ENCODE measurements at regions not wholly inside any gene's neighbourhood (a gene's known extent, or its start where the extent isn't known, plus 50 kb on each side); places are given as distances from the start of the nearest gene placed in this dataset.
A peak's percentile ranks its signal among the peaks of the same experiment; 100 is the strongest.

DNA sequence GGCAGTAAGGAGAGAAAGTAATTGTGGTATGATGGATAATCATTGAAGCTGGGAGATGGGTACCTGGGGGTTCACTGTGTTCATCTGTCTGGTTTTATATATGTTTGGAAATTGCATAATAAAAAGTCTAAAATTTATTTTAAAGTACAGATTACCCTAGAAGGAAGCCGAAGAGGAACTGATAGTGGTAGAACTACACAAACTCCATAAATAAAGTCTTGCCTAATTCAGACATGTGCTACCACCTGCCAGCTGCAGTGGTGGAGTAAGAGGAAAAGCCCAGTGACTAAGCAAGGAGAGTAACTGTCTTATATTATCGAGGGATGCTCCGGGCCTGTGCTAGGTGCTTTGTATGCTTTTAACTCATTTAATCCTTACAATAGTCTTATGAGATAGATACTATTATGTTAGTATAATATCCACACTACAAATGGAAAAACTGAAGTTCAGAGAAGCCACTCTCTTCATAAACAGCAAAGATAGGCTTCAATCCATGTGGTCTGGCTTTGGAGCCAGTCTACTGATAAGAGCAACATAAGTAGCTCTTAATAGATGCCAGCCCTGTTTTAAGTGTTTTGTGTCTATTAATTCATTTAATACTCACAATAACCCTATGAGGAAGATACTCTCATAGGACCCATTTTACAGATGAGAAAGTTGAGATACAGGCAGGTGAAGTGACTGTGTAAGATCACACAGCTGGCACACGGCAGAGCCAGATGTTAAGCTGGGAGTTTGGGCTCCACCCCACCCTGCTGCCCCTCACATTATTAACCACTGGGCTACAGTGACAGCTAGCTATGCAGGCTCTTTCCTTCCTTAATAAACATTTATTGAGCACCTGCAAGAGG is 56.8 kb upstream of the HNRNPU start:
- DNase-seq: no peak

DNA sequence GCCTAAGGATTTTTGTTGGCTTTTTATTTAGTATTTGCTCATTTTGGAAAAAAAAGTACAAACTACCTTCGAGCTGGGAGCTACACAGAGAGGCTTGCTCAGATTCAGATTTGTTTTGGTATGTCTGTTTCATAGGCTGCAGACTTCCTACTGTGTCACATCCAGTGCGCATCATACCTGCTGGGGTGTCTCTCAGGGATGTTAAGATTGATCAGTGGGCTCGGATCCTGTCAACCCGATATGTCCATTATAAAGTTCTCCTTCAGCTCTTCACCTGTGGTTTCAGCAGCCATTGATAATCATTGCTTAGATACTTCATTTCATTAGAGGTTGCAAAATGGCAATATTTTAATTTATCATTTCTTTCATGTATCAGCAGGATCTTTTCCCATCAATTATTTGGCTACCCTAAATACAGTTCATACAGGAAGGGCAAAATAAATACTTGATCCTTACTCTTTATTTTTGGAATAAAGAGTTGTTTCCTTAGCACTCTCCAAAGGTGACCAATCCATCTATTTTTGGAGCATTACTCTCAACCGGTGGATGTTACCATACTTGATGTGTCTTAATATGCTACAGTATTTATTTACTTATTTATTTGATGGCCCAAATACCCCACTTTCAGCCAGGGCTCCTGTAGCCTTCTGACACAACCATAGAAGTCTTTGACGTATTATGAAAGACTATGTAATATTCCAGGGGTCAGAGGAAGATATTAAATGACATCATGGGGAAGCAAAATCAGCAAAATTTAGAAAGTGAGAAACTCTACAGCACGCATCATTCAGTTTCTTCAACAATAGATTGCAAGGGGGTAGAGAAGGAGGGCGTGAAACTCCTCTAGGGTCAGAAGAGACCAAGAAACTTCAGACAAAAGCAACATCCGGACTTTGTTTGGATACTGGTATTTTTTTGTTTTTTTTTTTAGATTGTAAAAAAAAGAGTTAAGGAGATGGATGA is 55.3 kb upstream of the HNRNPU start:
- DNase-seq: no peak

DNA sequence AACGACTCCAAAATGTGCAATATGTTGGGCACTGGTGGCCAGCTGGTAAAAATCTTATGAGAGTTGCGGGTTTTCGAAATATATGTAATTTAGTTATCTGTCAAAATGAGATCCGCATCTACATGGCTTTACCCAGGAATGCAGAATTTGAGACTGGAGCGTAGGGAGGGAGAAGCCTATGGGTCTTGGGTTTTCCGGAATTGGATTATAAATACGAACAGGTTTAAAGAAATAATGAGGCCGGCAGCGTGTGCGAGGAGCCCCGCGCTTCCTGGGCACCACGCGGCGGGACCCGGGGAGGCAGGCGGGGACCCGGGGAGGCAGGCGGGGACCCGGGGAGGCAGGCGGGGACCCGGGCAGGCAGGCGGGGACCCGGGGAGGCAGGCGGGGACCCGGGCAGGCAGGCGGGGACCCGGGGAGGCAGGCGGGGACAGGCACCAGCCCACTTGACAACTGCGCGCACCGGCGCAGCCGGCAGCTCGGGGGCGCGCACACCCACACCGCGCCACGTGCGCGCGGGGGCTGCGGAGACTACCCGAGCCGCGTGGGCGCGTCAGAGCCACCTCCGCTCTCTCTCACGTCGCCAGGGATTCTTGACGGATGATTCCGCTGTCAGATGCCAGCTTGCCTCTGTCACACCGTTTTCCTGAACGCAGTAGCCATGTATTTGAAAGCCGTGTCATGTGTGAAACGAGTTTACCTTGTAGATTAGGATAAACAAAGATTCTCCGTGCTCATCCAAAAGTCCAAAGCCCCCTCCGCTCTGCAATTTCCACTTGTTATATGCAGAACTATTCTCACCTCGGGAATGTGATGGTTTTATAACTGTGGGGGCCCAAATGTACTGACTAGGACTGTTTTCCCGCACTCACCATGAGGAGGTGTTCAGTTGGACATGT is 54.3 kb upstream of the HNRNPU start:
- DNase-seq: peak; percentile 51 to 69

DNA sequence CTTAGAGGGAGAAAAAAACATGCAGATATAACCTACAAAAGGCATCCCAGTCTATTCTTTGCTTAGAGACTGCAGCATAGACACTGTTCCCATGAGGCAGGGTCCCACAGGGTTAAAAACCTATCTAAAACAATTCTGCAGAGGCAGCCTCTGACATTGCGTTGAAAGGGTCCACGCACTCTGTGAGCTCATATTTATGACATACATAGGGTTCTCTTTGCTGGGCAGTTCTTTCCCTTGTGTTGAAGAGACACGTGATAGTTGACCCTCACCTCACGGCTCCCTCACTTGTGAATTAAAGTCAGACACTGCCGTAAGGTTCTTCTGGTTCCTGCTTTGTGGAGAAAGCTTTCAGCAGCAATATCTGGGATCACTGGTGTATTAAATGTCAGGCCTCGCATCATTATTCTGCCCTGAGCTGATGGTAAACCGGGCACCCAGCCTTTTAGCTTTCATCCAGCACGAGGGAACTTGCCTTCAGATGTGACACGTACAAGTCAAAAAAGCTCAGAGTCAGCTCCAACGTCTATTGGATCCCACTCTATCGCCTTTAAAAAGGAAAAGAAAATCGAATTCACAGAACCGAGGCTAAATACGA is 52.8 kb upstream of the HNRNPU start:
- no peak for DNase-seq

DNA sequence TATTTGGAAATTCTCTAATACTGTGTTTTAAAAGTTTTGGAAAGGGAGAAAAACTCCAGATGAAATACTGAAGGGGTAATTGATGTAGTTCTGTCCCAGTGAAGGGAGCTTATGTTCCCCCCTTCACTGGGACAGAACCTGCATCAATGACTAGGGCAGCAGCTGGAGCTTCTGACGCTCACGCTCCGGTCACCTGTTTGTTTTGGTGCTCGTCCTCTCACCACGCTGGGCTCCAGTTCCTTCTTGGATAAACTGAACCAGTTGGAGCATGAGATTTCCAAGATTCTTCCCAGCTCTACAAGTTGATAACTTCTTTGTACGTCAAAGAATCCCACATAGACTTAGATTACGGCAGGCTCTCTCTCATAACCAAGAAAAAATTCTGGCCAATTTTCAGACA is 51.4 kb upstream of the HNRNPU start:
- no peak for DNase-seq

DNA sequence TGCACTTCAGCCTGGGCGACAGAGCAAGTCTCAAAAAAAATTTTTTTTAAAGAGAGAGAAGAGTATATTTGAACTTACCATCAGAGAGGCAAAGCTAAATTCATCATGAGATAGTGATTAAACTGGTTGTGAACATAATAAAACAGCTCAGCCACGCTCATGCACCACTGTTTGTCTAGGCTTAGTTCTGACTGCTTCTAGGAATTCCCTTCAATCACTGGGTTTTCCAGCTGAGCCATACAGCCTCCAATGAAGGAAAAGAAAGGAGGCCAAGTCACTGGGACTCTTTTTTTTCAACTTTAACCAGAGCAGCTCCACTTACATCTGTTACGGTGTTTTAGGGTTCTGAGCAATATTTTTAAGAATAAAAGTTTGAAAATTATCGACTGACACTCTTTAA is 50.4 kb upstream of the HNRNPU start:
- no peak for DNase-seq
